ENCODE measurements at regions not wholly inside any gene's neighbourhood (a gene's known extent, or its start where the extent isn't known, plus 50 kb on each side); places are given as distances from the start of the nearest gene placed in this dataset.

GRCh38 chr7:145324081-145324480 is 488.2 kb upstream of the TPK1 start:
- Mint-ChIP-seq H3K4me1 (ENCODE audit: unreplicated experiment) (no peaks in the 10 kb centered on the region), H3K9me3 (ENCODE audit: unreplicated experiment) (peaks cover 21% of the 10 kb centered on the region), H3K27ac (ENCODE audit: unreplicated experiment) (no peak overlapping the region), H3K4me3 (ENCODE audit: unreplicated experiment) (no peak overlapping the region), H3K27me3 (ENCODE audit: unreplicated experiment) (peaks cover 2% of the 10 kb centered on the region), H3K36me3 (ENCODE audit: low read depth, unreplicated experiment) (peaks cover 4% of the 10 kb centered on the region)
- DNase-seq (ENCODE audit: low spot score): no peak
- no peak for TF ChIP-seq CTCF (IDR thresholded peaks at IDR 0.05; ENCODE audit: unreplicated experiment)

- Mint-ChIP-seq H3K4me3 (ENCODE audit: unreplicated experiment) (no peak overlapping the region), H3K27ac (ENCODE audit: unreplicated experiment) (no peak overlapping the region), H3K9me3 (ENCODE audit: unreplicated experiment) (peaks cover 9% of the 10 kb centered on the region), H3K4me1 (ENCODE audit: unreplicated experiment) (no peaks in the 10 kb centered on the region), H3K36me3 (ENCODE audit: low read depth, unreplicated experiment) (no peaks in the 10 kb centered on the region), H3K27me3 (ENCODE audit: unreplicated experiment) (no peaks in the 10 kb centered on the region)
- TF ChIP-seq CTCF (IDR thresholded peaks at IDR 0.05; ENCODE audit: unreplicated experiment): no peak
- no peak for DNase-seq (ENCODE audit: low spot score)
These were observed 477.7 kb upstream of the TPK1 start for GRCh38 chr7:145313551-145313950.

GRCh38 chr7:145293754-145294153 is 457.9 kb upstream of the TPK1 start:
- no peak for DNase-seq (ENCODE audit: low spot score)
- H3K4me1 Mint-ChIP-seq (ENCODE audit: unreplicated experiment): no peaks in the 10 kb centered on the region
- H3K4me3 Mint-ChIP-seq (ENCODE audit: unreplicated experiment): no peak overlapping the region
- TF ChIP-seq CTCF (IDR thresholded peaks at IDR 0.05; ENCODE audit: unreplicated experiment): no peak
- no peak overlapping the region for H3K27ac Mint-ChIP-seq (ENCODE audit: unreplicated experiment)
- peaks cover 12% of the 10 kb centered on the region for H3K9me3 Mint-ChIP-seq (ENCODE audit: unreplicated experiment)
- H3K36me3 Mint-ChIP-seq (ENCODE audit: low read depth, unreplicated experiment): no peaks in the 10 kb centered on the region
- H3K27me3 Mint-ChIP-seq (ENCODE audit: unreplicated experiment): peaks cover 2% of the 10 kb centered on the region

- H3K36me3 Mint-ChIP-seq (ENCODE audit: low read depth, unreplicated experiment): no peaks in the 10 kb centered on the region
- H3K27ac Mint-ChIP-seq (ENCODE audit: unreplicated experiment): no peak overlapping the region
- no peak overlapping the region for H3K4me3 Mint-ChIP-seq (ENCODE audit: unreplicated experiment)
- H3K27me3 Mint-ChIP-seq (ENCODE audit: unreplicated experiment): no peaks in the 10 kb centered on the region
- no peaks in the 10 kb centered on the region for H3K4me1 Mint-ChIP-seq (ENCODE audit: unreplicated experiment)
- H3K9me3 Mint-ChIP-seq (ENCODE audit: unreplicated experiment): peaks cover 10% of the 10 kb centered on the region
- TF ChIP-seq CTCF (IDR thresholded peaks at IDR 0.05; ENCODE audit: unreplicated experiment): no peak
- DNase-seq (ENCODE audit: low spot score): no peak
These were observed 457.4 kb upstream of the TPK1 start for GRCh38 chr7:145293228-145293701.

GRCh38 chr7:145289384-145289783 is 453.5 kb upstream of the TPK1 start:
- H3K4me1 Mint-ChIP-seq (ENCODE audit: unreplicated experiment): no peaks in the 10 kb centered on the region
- no peaks in the 10 kb centered on the region for H3K36me3 Mint-ChIP-seq (ENCODE audit: low read depth, unreplicated experiment)
- no peak overlapping the region for H3K4me3 Mint-ChIP-seq (ENCODE audit: unreplicated experiment)
- peaks cover 8% of the 10 kb centered on the region for H3K9me3 Mint-ChIP-seq (ENCODE audit: unreplicated experiment)
- no peaks in the 10 kb centered on the region for H3K27me3 Mint-ChIP-seq (ENCODE audit: unreplicated experiment)
- DNase-seq (ENCODE audit: low spot score): no peak
- no peak overlapping the region for H3K27ac Mint-ChIP-seq (ENCODE audit: unreplicated experiment)
- TF ChIP-seq CTCF (IDR thresholded peaks at IDR 0.05; ENCODE audit: unreplicated experiment): no peak
